GM18870 (cell line): ENCODE measurements at regions not wholly inside any gene's neighbourhood (a gene's known extent, or its start where the extent isn't known, plus 50 kb on each side); places are given as distances from the start of the nearest gene placed in this dataset.
"Not testable (repeated sequence)": the region's sequence is repeated elsewhere in the genome, so short reads cannot be mapped to it uniquely, and the experiment has no call there.

Source experiments
- ATAC-seq: cut with Tn5 transposase; IDR thresholded peaks from one replicate; pipeline ENCODE4 v1.9.1; 2021; ENCODE audit warnings: moderate library complexity; ENCODE audit not compliant: unreplicated experiment

DNA sequence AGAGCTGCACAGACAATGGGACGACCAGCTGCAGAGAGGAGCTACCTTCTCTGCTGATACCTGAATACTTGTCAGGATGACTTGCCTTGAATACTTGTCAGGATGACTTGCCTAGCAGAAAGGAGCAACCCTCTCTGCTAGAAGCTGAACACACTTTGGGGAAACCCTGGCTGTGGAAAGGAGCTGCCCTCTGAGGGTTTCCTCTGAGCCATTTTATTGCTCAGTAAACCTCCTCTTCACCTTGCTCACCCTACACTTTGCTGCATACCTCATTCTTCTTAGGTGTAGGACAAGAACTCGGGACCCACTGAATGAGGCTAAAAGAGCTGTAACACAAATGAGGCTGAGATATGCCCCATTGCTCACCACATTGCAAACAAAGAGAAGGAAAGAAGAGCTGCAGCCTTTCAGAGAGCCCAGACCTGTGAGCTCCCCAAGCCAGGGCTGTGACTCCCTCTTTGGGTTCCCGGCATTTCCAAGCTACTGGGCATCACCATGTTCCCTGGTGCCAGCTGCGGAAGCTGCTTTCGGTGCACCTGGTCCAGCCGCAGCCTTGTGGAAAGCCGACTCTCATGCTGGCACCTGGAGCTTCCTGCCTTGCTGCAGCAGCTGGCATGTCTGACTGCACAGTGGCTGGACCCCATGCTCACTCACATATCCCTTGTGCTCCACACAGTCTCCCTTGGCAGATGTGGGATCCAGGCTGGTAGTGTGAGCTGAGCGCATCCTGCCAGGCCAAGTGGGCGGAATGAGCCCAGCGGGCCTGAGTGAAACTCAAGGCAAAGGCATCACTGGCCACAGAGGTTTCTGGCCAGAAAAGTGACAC, 106.7 kb upstream of the AHI1 start:
- ATAC-seq, result no peak

DNA sequence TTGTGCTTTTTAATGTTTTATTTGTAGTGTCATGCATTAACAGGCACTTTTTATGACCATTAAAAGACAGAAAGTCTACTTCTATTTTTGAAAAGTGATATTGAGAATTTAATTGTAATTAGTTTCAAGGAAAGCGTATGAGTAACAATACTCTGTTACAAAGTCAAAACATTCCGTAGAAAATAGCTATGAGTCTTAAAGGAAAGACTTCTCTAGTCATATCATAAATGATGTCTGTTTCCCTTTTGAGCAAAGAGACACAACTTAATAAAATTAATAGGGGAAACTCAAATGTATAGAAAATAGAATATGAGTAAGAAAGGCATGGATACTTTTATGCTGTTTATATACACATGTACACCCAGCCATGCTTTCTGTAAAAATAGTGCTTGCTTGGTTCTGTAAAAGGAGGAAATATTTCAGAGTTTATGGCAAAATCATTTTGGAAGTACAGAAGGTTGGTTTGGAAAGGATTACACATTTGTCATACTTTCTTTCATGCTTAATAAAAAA, 107.8 kb upstream of the AHI1 start:
- no peak for ATAC-seq

DNA sequence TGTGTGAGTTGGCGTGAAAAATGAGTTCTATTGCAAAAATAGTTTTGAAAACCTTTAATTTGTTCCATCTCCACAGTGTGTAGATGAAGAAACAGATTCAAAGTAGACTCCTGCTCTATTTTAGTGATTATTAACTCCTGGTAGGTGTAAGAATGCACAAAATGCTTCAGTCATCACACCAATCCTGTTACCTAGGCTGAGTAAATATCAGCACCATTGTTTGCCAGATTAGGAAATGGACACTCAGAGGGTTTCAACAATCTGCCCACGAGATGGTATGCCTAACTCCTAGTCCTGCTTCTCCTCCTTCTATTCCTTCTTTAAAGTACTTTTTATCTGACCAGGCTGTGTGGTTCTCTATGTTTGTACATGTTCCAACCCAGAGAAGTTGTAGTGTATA, 108.9 kb upstream of the AHI1 start:
- no peak for ATAC-seq

DNA sequence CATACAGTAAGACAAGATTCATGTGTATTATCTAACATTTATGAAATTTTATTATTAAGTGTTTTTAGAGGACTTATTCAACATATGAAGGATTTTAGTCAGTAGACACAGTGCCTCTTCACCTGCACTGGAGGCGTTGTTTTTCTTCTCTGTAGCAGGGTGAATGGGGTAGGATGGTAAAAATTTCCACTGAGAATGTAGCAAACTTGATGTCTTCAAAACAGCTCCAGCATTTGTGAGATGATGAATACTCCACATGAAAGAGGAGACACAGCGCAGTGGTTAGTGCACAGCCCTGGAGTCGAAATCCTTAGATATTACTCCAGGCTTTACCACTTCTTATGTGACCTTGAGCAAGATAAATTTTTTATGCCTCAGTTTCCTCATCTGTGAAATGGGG, 110.5 kb upstream of the AHI1 start:
- ATAC-seq, result no peak

DNA sequence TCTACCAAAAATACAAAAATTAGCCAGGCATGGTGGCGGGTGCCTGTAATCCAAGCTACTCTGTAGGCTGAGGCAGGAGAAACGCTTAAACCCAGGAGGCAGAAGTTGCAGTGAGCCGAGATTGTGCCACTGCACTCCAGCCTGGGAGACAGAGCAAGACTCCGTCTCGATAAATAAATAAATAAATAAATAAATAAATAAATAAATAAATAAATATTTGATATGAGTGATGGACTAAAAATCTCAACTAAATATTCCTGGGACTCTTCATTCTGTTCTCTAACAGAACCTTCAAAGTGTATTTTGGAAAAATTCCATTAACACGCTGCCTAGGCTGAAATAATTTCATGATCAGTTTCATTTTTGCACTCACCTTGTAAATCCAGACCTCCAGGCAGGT, 112.7 kb upstream of the AHI1 start:
- not testable (repeated sequence) for ATAC-seq

DNA sequence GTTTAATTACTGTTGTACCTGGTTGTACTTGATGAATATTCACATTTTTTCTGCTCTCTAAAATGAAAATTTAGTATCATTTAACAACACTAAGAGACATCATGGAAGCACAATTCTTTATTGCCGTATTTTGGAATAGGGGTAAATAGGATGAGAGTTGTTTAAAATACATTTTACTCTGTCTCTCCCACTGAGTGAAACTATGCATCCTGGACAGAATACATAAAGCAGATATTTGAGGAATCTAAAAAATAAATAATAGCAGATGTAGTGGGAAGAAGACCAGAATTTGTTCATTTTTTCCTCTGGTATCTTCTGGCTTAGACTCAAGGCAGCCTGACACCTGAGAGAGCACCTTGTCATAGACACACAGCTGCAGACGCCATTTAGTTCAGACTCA, 119.1 kb upstream of the AHI1 start:
- ATAC-seq, result no peak

DNA sequence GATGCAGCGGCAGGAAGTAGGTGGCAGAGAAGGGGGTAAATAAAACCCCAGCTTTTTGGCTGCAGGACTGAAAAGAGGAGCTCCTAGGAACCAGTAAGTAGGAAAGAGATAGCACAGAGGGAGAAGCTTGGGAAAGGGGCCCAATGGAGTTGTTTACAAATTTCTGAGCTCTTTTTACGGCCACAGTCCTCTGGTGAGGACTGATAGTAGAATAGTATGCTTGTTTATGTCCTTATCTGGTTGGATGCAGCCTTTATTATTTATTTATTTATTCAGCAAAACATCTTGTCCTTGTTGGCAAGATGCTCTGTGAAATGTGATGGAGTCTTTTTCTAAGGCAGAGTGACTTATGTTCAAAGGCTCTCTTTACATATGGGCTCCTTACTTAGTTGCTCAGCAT, 119.7 kb upstream of the AHI1 start:
- no peak for ATAC-seq

DNA sequence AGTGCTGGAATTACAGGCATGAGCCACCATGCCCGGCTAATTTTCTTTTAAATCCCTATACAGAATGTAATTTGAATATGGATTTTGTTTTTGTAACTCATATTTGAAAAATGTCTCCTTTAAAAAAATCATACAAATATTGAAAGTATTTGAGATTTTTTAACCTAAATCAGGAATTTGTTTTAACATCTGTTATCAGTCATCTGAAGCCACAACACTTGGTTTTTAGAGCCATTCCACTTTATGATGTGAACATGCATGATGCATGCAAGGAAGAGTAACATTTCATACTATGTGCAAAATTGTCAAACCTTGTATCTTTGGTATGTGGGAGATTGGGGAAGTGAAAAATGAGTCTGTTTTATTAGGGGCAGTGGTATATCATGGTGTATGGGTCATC, 124.5 kb upstream of the AHI1 start:
- no peak for ATAC-seq

DNA sequence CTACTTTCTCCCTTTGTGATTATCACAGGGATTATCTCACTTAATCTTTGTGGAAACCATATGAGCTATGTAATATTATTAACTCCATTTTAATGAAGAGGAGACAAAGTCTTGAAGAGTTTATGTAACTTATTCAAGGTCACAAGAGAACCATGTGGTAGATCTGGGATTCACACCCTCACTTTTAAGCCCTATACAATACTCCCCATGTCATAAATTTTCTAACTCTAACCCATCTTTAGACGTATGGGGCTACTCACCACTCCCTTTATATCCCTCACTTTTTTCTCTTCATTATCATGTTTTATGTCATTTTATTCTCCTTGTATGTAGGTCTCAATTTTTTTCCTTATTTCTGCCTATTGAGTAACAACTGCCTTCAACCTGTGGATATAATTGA, 126.4 kb upstream of the AHI1 start:
- ATAC-seq, result no peak

DNA sequence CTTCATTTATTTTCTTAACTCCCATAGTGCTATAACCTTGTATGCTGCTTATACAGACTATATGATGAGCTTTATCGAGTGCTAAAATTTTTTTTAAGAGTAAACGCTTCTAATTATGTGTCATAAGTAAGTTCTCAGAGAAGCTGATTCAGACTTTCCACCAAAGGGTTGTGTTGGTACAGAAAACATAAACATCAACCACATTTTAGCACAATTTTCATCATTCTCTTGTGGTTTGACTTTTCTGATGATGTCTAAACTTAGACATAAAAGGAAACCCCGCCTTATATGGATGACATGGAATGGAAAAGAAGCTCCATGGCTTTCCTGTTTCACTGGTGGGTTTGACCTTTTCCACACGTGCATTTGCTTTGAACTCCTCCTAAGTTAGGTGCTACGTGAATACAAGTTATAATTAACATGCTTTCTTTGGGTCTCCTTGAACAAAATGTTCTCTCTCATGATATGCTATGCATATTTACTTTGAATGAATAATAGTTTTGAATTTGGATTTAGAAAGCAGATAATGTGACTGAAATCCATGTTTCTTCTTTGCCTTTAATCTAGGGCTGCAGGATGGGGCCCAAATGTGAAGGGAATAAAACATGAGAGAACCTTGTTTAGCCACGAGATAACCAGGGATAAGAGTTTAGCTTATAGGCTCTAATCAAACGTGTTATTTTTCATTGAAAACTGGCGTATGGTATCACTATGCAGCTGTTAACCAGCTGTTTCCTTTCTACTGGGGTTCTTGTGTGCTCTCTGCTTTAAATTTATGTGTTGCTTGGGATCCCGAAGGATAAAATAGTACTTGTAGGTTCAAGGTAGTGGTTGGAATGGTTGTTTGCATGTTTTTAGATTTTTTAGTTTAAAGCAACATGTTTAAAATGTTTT, 127.1 kb upstream of the AHI1 start:
- no peak for ATAC-seq

DNA sequence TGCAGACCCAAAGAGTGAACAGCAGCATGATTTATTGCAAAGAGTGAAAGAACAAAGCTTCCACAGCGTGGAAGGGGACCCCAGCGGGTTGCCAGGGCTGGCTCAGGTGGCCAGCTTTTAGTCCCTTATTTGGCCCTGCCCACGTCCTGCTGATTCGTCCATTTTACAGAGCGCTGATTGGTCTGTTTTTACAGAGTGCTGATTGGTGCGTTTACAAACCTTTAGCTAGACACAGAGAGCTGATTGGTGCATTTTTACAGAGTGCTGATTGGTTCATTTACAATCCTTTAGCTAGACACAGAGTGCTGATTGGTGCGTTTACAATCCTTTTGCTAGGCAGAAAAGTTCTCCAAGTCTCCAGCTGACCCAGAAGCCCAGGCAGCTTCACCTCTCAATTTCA, 128.5 kb upstream of the AHI1 start:
- ATAC-seq, result not testable (repeated sequence)

DNA sequence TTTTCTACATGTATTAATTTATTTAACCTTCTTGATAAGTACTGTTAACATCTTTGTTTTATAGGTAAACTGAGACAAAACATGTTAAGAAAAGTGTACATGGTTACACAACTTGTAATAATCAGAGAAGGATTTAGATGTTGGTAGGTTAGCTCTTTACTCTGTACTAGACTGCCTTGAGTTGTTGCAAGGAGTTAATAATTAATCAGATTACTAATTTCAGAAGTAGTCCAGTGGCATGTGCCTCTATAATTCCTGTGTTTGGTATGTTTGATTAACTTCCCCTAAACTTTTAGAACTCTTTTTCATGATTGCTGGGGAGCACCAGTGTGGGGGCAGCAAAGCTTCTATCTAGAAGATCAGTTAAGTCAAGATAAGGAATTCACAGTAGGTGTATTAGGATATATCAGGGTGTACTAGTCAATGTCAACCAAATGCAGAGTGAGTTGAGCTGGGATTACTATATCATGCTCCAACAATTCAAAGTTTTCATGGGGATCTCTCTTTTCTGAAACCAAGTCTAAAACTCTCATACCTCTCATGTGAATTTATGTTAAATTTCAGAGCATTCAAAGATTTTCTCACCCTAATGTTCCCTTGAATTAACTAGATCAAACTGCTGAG, 129.7 kb upstream of the AHI1 start:
- ATAC-seq, result peak; percentile 92

DNA sequence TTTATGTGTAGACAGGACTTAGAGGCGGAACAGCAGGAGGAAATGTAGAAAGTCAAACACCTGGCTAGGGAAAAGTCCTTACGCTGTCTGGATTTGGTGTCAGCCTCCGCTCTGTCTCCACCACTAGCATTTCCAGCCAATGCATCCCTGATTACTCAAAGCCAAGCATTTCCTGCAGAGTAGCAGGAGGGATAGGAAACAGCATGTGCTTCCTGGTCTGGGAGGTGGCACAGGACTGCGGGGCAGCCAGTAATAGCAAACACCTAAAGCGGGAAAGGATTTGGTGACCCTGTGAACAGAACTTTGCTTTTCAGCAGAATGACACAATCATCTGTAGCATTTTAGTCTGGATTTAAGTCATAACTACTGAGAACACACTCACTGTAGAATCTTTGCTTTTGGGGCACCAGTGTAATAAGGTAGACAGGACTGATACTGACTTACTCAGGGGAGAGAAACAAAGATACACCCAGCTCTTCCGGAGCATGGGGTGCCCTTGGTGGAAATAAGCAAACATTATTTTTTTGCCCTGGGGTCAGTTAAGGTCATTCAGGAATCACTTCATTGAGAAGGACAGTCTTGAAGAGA, 133.3 kb upstream of the AHI1 start:
- ATAC-seq, result no peak

DNA sequence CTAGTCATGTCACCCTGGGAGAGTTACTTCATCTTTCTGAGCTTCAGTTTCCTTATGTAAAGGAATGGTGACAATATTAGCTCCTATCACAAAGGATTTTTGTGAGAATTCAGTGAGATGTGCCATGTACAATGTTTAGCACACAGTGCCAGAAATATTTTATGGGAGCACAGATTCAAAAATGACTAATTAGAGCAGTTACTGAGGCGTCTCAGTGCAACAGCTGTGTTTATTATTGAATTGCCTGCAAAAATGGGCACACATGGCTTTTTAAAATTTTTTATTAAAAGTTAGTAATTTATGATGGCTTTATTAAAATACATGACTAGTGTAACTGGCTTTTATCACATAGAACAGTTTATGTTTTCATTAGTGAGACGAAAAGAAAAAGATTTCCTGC, 134.3 kb upstream of the AHI1 start:
- ATAC-seq, result no peak

DNA sequence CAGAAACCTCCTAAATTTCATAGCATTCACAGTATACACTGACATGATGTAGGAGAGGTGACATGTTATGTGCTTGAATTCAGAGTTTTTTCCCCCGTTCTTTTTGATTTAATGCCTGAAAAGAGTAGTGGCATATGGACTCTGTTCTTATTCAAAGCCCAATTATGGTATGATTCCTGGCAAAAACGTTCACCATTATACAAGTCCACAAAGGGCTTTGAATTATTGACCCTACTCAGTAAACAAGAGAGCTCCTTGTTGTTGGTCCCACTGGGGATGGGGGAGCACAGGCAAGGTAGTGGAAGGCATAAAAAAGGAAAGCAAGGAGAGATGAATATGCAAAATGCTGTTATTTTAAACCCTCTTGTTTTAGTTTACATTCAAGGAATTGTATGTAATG, 136.0 kb upstream of the AHI1 start:
- ATAC-seq, result no peak

DNA sequence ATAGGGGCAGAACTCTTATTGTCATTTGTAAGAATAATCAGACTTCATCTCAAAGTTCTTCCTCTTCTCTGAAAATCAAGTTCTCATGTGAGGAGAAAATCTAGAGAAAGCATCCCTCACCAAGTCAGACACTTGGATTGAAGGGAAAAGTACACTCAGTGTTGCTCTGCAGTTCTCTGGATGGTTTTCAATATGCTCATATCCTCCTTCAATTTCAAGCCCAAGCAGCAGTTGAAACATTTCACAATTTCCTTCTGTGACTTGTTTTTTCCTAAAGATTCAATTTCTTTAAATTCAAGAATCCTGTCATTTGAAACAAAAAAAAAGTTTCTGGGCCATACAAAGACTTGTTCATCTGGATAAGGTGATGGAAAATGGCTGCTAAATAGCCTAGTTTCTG, 140.2 kb upstream of the AHI1 start:
- ATAC-seq, result no peak

DNA sequence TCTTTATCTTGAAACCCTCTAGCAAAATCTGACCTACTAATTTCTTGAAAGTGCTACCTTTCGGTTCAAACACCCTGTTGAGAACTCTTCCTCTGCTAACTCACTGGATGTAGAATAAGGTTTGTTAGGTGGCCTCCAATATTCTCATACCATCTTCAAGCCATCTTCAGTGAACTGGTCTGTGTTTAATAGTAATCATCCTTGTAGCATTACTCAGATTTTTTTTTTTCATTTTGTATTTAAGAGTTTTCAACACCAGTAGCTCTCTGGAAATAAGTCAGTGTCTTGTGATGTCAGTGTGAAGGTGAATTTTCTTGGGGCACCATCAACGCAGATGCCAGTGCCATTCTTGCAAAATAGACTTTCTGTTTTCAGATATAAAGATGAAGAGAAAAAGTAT, 140.6 kb upstream of the AHI1 start:
- ATAC-seq, result no peak

DNA sequence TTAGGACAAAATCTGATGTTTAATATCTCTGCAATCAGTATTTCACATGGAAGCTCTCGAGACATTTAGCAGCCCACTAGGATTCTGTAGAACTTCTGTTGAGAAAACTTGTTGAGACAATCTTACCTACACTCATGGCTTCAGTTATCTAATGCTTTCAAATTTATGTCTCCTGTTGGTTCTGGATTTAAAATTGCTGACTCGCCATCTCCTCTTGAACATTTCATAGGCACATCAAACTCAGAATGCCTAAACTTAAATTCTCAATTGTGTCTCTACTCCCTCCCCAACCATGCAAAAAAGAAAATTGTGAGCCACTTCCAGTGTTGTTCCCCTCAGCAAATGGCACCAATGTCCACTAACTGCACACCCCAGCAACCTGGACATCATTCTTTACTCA, 142.5 kb upstream of the AHI1 start:
- ATAC-seq, result no peak

DNA sequence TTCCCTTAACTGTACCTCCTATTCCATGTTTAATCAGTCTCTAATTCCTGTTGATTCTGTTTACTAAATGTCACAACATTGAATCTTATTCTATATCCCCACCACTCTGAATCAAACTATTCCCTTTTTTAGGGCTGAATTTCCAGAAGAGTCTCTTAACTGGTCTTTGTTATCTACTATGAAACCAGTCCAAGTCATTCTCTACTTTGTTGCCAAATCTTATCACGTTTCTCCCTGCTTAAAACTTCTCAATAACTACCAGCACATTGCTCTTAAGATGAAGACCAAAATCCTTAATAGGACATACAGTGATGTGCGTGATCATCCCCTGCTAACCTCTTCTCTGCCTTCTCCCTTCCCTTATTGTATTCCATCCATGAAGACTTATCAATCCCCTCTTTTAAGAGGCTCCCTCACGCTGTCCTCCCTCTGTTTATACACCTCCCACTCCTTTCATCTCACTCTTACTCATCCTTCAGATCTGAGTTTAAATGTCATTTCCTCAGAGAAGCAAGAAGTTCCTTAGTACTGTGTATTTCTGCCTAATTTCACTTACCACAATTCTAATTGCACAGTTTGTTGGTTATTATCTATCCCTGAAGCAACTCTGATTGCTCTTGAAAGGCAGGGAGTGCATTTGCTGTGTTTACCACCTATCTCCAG, 143.0 kb upstream of the AHI1 start:
- ATAC-seq, result peak; percentile 61

DNA sequence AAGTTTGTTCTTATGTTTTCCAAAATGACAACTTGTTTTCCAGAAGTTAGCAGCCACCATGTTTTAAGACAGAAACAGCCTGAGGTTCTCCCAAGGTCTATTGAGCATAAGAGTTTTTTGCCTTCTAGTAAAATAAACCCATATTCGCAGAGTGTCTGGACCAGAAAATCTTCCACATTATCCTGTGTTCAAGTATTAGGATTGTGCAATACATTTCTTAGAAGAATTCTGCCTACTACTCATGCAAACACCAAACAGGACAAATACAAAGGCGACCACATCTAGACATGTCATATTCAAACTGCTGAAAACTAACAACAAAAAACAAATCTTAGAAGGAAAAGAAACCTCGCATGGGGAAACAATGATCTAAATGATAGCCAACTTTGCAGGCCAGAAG, 145.4 kb upstream of the AHI1 start:
- no peak for ATAC-seq

DNA sequence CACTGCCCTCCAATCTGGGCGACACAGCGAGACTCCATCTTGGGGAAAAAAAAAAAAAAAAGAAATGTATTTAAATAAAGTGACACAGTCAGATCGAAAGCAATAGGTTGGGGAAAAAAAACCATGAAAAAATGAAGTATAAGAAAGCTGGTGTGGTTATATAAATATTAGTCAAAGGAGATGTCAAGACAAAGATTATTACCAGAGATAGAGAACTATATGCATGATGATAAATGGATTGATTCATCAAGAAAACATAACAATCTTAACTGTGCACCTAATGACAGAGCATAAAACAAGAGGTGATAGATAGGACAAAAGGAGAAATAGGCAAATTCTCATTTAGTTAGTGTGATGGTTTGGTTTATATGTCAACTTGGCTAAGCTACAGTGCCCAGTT, 146.9 kb upstream of the AHI1 start:
- ATAC-seq, result no peak
